OCI-LY7 (cell line): ENCODE measurements at regions not wholly inside any gene's neighbourhood (a gene's known extent, or its start where the extent isn't known, plus 50 kb on each side); places are given as distances from the start of the nearest gene placed in this dataset.

ENCODE experiments used
- BruUV-seq: library from RNA; stranded (reverse); fragments of 400-500 nt; replicated peaks from 2 replicates; lab custom pipeline; 2021; lab: Mats Ljungman, UMichigan
- CTCF ChIA-PET: fragments of 300-600 bp; sonication (Branson Sonifier 250); formaldehyde crosslinking; loops from one replicate; lab custom pipeline; 2022; ENCODE audit warnings: antibody characterized with exemption; ENCODE audit not compliant: unreplicated experiment; lab: Charles Lee
- POLR2A ChIA-PET: fragments of 300-600 bp; sonication (Branson Sonifier 250); formaldehyde crosslinking; loops from one replicate; lab custom pipeline; 2022; ENCODE audit warnings: antibody characterized with exemption; lab: Charles Lee
- DNase-seq: peaks from one replicate; pipeline ENCODE4 v3.0.0-alpha.2; 2015; ENCODE audit warnings: low spot score
- H2AFZ ChIP-seq: fragments of 200-600 bp; sonication (generic), shearing (Covaris generic); 2 replicates; pipeline ENCODE4 v1.6.1; 2014; ENCODE audit warnings: mild to moderate bottlenecking, antibody characterized with exemption, low read length, moderate library complexity
- H3K27ac ChIP-seq: fragments of 200-600 bp; sonication (generic); 2 replicates; pipeline ENCODE4 v1.5.1; 2014; ENCODE audit warnings: mixed run types, low read depth, mild to moderate bottlenecking, moderate library complexity, low read length, inconsistent platforms; ENCODE audit not compliant: poor library complexity, severe bottlenecking
- H3K36me3 ChIP-seq: fragments of 200-600 bp; sonication (generic); 2 replicates; pipeline ENCODE4 v1.6.1; 2014; ENCODE audit warnings: mild to moderate bottlenecking, antibody characterized with exemption, low read length, moderate library complexity, mixed read lengths; ENCODE audit not compliant: insufficient read depth
- H3K4me1 ChIP-seq: fragments of 200-600 bp; sonication (generic); 2 replicates; pipeline ENCODE4 v1.5.1; 2014; ENCODE audit warnings: mild to moderate bottlenecking, low read length; ENCODE audit not compliant: insufficient read depth, poor library complexity, severe bottlenecking
- H3K4me2 ChIP-seq: fragments of 200-600 bp; sonication (generic); 2 replicates; pipeline ENCODE4 v1.6.1; 2014; ENCODE audit warnings: mild to moderate bottlenecking, low read length
- H3K4me3 ChIP-seq: fragments of 200-600 bp; sonication (generic); 2 replicates; pipeline ENCODE4 v1.5.1; 2014; ENCODE audit warnings: mild to moderate bottlenecking, low read depth, low read length; ENCODE audit not compliant: poor library complexity, severe bottlenecking
- H3K79me2 ChIP-seq: fragments of 200-600 bp; sonication (generic); 2 replicates; pipeline ENCODE4 v1.6.1; 2016; ENCODE audit warnings: low read depth, mild to moderate bottlenecking, low read length, moderate library complexity, mixed read lengths; ENCODE audit not compliant: insufficient read depth
- H3K9me2 ChIP-seq: fragments of 200-600 bp; sonication (generic); 2 replicates; pipeline ENCODE4 v1.6.1; 2016; ENCODE audit warnings: mild to moderate bottlenecking, low read length, mixed read lengths; ENCODE audit not compliant: insufficient read depth
- H3K9me3 ChIP-seq: fragments of 200-600 bp; sonication (generic); 2 replicates; pipeline ENCODE4 v1.6.1; 2014; ENCODE audit warnings: mild to moderate bottlenecking, mixed run types, low read length, mixed read lengths
- H4K20me1 ChIP-seq: fragments of 200-600 bp; sonication (generic); 2 replicates; pipeline ENCODE4 v1.6.1; 2014; ENCODE audit warnings: mild to moderate bottlenecking, antibody characterized with exemption, low read length, moderate library complexity, mixed read lengths; ENCODE audit not compliant: insufficient read depth
- EZH2phosphoT487 ChIP-seq: fragments of 200-600 bp; sonication (generic); IDR thresholded peaks from 2 replicates; pipeline ENCODE4 v1.6.1; 2018; ENCODE audit warnings: low read depth, borderline replicate concordance, mild to moderate bottlenecking, mixed run types, antibody characterized with exemption, low read length, moderate library complexity, mixed read lengths
- intact Hi-C: fragments of 100-400 bp; cut with micrococcal nuclease; formaldehyde crosslinking; loops from one replicate; pipeline ENCODE4 v1.10.0; 2022; ENCODE audit not compliant: unreplicated experiment
- TF ChIP-seq, protein P1 (sequence below): fragments of 200-600 bp; sonication (generic); conservative IDR thresholded peaks from 2 replicates; pipeline ENCODE4 v1.5.1; 2014; ENCODE audit warnings: mild to moderate bottlenecking, antibody characterized with exemption, low read length, moderate library complexity, mixed read lengths

DNA sequence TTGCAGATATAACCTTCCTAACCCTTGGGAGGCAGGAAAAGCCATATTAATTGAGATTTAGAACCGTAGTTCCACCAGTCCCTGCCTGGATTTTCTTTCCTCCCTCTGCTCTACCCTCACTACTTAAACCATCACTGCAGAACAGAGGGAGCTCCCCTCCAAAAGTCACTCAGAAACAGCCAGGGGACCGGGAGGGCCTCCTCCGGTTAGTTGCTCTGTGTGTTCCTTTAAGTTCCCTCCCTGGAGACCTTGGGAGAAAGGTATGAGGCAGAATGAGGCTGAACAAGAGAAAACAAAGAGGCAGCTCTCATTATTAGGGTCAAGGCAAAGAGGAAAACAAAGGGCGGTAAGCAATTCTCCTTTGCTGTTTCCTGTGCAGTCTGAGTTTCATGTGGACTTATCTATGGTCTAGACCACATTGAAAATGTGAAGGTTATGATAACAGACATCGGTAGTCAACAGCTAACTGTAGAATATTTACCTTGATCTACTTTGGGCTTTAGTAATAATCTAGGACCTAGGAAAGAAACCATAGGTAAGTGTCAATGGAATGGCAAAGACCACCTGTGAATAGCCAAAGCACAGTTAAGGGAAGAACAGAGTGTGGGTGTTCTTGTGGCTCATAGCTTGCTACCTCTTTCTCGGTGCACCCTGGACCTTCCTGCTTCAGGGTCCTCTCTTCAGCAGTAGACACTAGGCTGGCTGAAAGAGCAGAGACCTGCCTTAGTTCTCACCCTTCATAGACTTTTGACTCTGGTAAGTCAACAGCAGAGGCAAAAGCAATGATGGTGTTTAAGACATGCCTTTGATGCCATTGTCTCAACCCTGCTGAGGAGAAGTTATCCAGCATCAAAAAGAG, 250.9 kb upstream of the CITED2 start:
- ChIA-PET POLR2A (interaction anchor here (0.5 kb wide), 1 partner anchor 9 kb away, joined by 4 read pairs; no protein-coding TSS in a partner anchor), CTCF (no interaction called here)
- Histone ChIP-seq H3K27ac (no peak overlapping the region), H3K4me1 (no peaks in the 10 kb centered on the region), H2AFZ (no peak overlapping the region), H4K20me1 (no peaks in the 10 kb centered on the region), H3K9me2 (no peaks in the 10 kb centered on the region), H3K79me2 (no peaks in the 10 kb centered on the region), H3K9me3 (no peaks in the 10 kb centered on the region), H3K4me2 (no peak overlapping the region), H3K36me3 (no peaks in the 10 kb centered on the region), H3K4me3 (no peak overlapping the region)
- no TSS peak for BruUV-seq
- TF ChIP-seq EZH2phosphoT487: no peak
- TF ChIP-seq, protein P1, sequence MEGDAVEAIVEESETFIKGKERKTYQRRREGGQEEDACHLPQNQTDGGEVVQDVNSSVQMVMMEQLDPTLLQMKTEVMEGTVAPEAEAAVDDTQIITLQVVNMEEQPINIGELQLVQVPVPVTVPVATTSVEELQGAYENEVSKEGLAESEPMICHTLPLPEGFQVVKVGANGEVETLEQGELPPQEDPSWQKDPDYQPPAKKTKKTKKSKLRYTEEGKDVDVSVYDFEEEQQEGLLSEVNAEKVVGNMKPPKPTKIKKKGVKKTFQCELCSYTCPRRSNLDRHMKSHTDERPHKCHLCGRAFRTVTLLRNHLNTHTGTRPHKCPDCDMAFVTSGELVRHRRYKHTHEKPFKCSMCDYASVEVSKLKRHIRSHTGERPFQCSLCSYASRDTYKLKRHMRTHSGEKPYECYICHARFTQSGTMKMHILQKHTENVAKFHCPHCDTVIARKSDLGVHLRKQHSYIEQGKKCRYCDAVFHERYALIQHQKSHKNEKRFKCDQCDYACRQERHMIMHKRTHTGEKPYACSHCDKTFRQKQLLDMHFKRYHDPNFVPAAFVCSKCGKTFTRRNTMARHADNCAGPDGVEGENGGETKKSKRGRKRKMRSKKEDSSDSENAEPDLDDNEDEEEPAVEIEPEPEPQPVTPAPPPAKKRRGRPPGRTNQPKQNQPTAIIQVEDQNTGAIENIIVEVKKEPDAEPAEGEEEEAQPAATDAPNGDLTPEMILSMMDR: no peak
- DNase-seq: no peak
- intact Hi-C loops: no loop called here

DNA sequence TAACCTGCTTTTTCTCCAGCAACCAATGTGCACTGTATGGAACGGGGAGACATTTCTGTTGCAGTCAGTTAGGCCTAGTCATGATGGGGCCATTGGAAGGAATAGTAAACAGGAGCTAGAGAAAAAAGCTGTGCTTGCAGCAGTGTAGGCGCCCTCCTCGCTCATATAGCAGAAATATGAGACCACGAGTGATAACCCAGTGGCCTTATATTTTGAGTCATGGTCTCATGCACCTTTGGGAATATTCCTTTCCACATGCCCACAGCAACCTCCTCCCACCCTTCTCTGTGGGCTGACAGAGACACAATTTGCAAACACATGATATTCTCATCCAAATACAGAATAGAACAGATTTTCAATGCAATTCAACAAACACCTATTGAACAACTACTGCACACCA, 248.9 kb upstream of the CITED2 start:
- intact Hi-C loops: no loop called here
- no TSS peak for BruUV-seq
- ChIA-PET POLR2A (interaction anchor here (0.8 kb wide), 1 partner anchor 10 kb away, joined by 3 read pairs; no protein-coding TSS in a partner anchor), CTCF (no interaction called here)
- H3K79me2 ChIP-seq: no peaks in the 10 kb centered on the region
- no peak overlapping the region for H3K4me3 ChIP-seq
- H3K36me3 ChIP-seq: no peaks in the 10 kb centered on the region
- no peak overlapping the region for H3K27ac ChIP-seq
- H3K4me2 ChIP-seq: no peak overlapping the region
- no peak for DNase-seq
- no peaks in the 10 kb centered on the region for H3K9me2 ChIP-seq
- H3K4me1 ChIP-seq: no peaks in the 10 kb centered on the region
- no peak overlapping the region for H2AFZ ChIP-seq
- no peaks in the 10 kb centered on the region for H4K20me1 ChIP-seq
- TF ChIP-seq, protein P1: no peak
- no peak for TF ChIP-seq EZH2phosphoT487
- no peaks in the 10 kb centered on the region for H3K9me3 ChIP-seq

DNA sequence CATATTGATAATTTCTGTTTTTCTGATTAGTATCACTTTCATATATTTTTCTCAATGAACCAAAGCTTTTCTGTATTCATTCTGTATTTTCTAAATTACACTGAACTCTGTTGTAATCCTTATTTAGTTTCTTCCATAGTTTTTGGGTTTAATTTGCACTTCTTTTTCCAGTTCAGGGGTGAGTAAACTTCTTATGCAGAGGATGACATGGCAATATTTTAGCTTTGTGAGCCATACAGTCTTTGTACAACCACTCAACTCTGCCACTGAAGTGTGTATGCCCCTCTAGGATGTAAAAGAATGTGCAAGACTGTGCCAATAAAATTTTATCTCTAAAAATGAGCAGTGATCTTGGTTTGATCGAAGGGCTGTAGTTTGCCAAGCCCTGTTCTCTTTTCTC, 239.0 kb upstream of the CITED2 start:
- Histone ChIP-seq H3K9me2 (no peaks in the 10 kb centered on the region), H3K79me2 (no peaks in the 10 kb centered on the region), H3K4me2 (no peak overlapping the region), H3K36me3 (no peaks in the 10 kb centered on the region), H2AFZ (no peak overlapping the region), H3K4me3 (no peak overlapping the region), H3K4me1 (no peaks in the 10 kb centered on the region), H3K9me3 (no peaks in the 10 kb centered on the region), H3K27ac (no peak overlapping the region), H4K20me1 (no peaks in the 10 kb centered on the region)
- POLR2A ChIA-PET: no interaction called here
- TF ChIP-seq EZH2phosphoT487: no peak
- TF ChIP-seq, protein P1: no peak
- CTCF ChIA-PET: no interaction called here
- no TSS peak for BruUV-seq
- DNase-seq: no peak
- intact Hi-C loops: no loop called here
